ENCODE measurements at regions not wholly inside any gene's neighbourhood (a gene's known extent, or its start where the extent isn't known, plus 50 kb on each side); places are given as distances from the start of the nearest gene placed in this dataset.

- DNase-seq (ENCODE audit: extremely low spot score, unreplicated experiment) = no peak
- TF ChIP-seq CTCF (IDR thresholded peaks at IDR 0.05) = no peak
- Mint-ChIP-seq H3K36me3 (ENCODE audit: unreplicated experiment) (no peaks in the 10 kb centered on the region), H3K27ac (ENCODE audit: unreplicated experiment) (no peak overlapping the region), H3K4me3 (ENCODE audit: unreplicated experiment) (no peak overlapping the region), H3K9me3 (ENCODE audit: unreplicated experiment) (no peaks in the 10 kb centered on the region), H3K4me1 (ENCODE audit: unreplicated experiment) (no peaks in the 10 kb centered on the region), H3K27me3 (ENCODE audit: unreplicated experiment) (no peaks in the 10 kb centered on the region)
Observed at GRCh38 chr1:166703726-166704462, 135.4 kb upstream of the POGK start.

- H3K4me3 Mint-ChIP-seq (ENCODE audit: unreplicated experiment) = no peak overlapping the region
- DNase-seq (ENCODE audit: extremely low spot score, unreplicated experiment) = no peak
- no peaks in the 10 kb centered on the region for H3K27me3 Mint-ChIP-seq (ENCODE audit: unreplicated experiment)
- no peaks in the 10 kb centered on the region for H3K36me3 Mint-ChIP-seq (ENCODE audit: unreplicated experiment)
- TF ChIP-seq CTCF (IDR thresholded peaks at IDR 0.05) = no peak
- peaks cover 7% of the 10 kb centered on the region for H3K9me3 Mint-ChIP-seq (ENCODE audit: unreplicated experiment)
- H3K27ac Mint-ChIP-seq (ENCODE audit: unreplicated experiment) = no peak overlapping the region
- no peaks in the 10 kb centered on the region for H3K4me1 Mint-ChIP-seq (ENCODE audit: unreplicated experiment)
Observed at GRCh38 chr1:166705376-166706289, 133.6 kb upstream of the POGK start.

GRCh38 chr1:166716620-166717019 lies 122.7 kb upstream of the POGK start:
- H3K27ac Mint-ChIP-seq (ENCODE audit: unreplicated experiment) = no peak overlapping the region
- H3K9me3 Mint-ChIP-seq (ENCODE audit: unreplicated experiment) = peaks cover 18% of the 10 kb centered on the region
- no peak for DNase-seq (ENCODE audit: extremely low spot score, unreplicated experiment)
- H3K4me3 Mint-ChIP-seq (ENCODE audit: unreplicated experiment) = no peak overlapping the region
- no peaks in the 10 kb centered on the region for H3K4me1 Mint-ChIP-seq (ENCODE audit: unreplicated experiment)
- no peaks in the 10 kb centered on the region for H3K27me3 Mint-ChIP-seq (ENCODE audit: unreplicated experiment)
- no peaks in the 10 kb centered on the region for H3K36me3 Mint-ChIP-seq (ENCODE audit: unreplicated experiment)
- TF ChIP-seq CTCF (IDR thresholded peaks at IDR 0.05) = no peak

GRCh38 chr1:166721145-166721544 lies 118.1 kb upstream of the POGK start:
- H3K27ac Mint-ChIP-seq (ENCODE audit: unreplicated experiment) = no peak overlapping the region
- H3K4me1 Mint-ChIP-seq (ENCODE audit: unreplicated experiment) = no peaks in the 10 kb centered on the region
- H3K36me3 Mint-ChIP-seq (ENCODE audit: unreplicated experiment) = no peaks in the 10 kb centered on the region
- peaks cover 25% of the 10 kb centered on the region for H3K9me3 Mint-ChIP-seq (ENCODE audit: unreplicated experiment)
- no peak overlapping the region for H3K4me3 Mint-ChIP-seq (ENCODE audit: unreplicated experiment)
- no peaks in the 10 kb centered on the region for H3K27me3 Mint-ChIP-seq (ENCODE audit: unreplicated experiment)
- no peak for DNase-seq (ENCODE audit: extremely low spot score, unreplicated experiment)
- no peak for TF ChIP-seq CTCF (IDR thresholded peaks at IDR 0.05)

GRCh38 chr1:166730299-166730888 lies 108.9 kb upstream of the POGK start:
- Mint-ChIP-seq H3K4me1 (ENCODE audit: unreplicated experiment) (no peaks in the 10 kb centered on the region), H3K36me3 (ENCODE audit: unreplicated experiment) (no peaks in the 10 kb centered on the region), H3K27ac (ENCODE audit: unreplicated experiment) (no peak overlapping the region), H3K27me3 (ENCODE audit: unreplicated experiment) (no peaks in the 10 kb centered on the region), H3K9me3 (ENCODE audit: unreplicated experiment) (peaks cover 41% of the 10 kb centered on the region), H3K4me3 (ENCODE audit: unreplicated experiment) (no peak overlapping the region)
- no peak for TF ChIP-seq CTCF (IDR thresholded peaks at IDR 0.05)
- DNase-seq (ENCODE audit: extremely low spot score, unreplicated experiment) = no peak
